Endodermal cell (in vitro differentiated cells): ENCODE measurements at regions not wholly inside any gene's neighbourhood (a gene's known extent, or its start where the extent isn't known, plus 50 kb on each side); places are given as distances from the start of the nearest gene placed in this dataset.

Experiments
- DNase-seq: peaks from one replicate; pipeline ENCODE4 v3.0.0-alpha.2; 2017
- H3K27ac ChIP-seq: 2 replicates; pipeline ENCODE4 v1.5.1; 2013; ENCODE audit warnings: mild to moderate bottlenecking, low read depth, low read length, moderate library complexity
- H3K27me3 ChIP-seq: 2 replicates; pipeline ENCODE4 v1.6.1; 2013; ENCODE audit warnings: mild to moderate bottlenecking, low read length, moderate library complexity; ENCODE audit not compliant: insufficient read depth, control insufficient read depth, poor library complexity, severe bottlenecking
- H3K36me3 ChIP-seq: 2 replicates; pipeline ENCODE4 v1.7.0; 2013; ENCODE audit warnings: mild to moderate bottlenecking, low read length, moderate library complexity; ENCODE audit not compliant: control insufficient read depth, insufficient read depth
- H3K4me1 ChIP-seq: one replicate; pipeline ENCODE4 v1.7.0; 2013; ENCODE audit warnings: low read length; ENCODE audit not compliant: control insufficient read depth, insufficient read depth
- H3K4me3 ChIP-seq: 2 replicates; pipeline ENCODE4 v1.5.1; 2013; ENCODE audit warnings: mild to moderate bottlenecking, low read length, moderate library complexity
- H3K9ac ChIP-seq: 2 replicates; pipeline ENCODE4 v1.6.1; 2013; ENCODE audit warnings: mild to moderate bottlenecking, low read length, moderate library complexity; ENCODE audit not compliant: poor library complexity, severe bottlenecking; ENCODE audit errors: extremely low read depth
- H3K9me3 ChIP-seq: 2 replicates; pipeline ENCODE4 v1.6.1; 2013; ENCODE audit warnings: mild to moderate bottlenecking, low read length, moderate library complexity; ENCODE audit not compliant: control insufficient read depth
- H3K27ac Mint-ChIP-seq: 2 replicates; pipeline ENCODE4 v1.8.0; 2020; ENCODE audit warnings: mixed read lengths
- H3K27me3 Mint-ChIP-seq: 2 replicates; pipeline ENCODE4 v1.8.0; 2021; ENCODE audit warnings: mild to moderate bottlenecking, mixed read lengths; ENCODE audit not compliant: insufficient read depth
- H3K36me3 Mint-ChIP-seq: 2 replicates; pipeline ENCODE4 v1.8.0; 2020; ENCODE audit warnings: low read depth, mixed read lengths
- H3K4me1 Mint-ChIP-seq: 2 replicates; pipeline ENCODE4 v1.8.0; 2020; ENCODE audit warnings: mixed read lengths
- H3K4me3 Mint-ChIP-seq: 2 replicates; pipeline ENCODE4 v1.8.0; 2020; ENCODE audit warnings: mild to moderate bottlenecking, moderate library complexity, mixed read lengths
- H3K9me3 Mint-ChIP-seq: 2 replicates; pipeline ENCODE4 v1.8.0; 2020; ENCODE audit warnings: mild to moderate bottlenecking, mixed read lengths
- WGBS, 2 experiments: methylation state at CpG; one replicate each; pipeline versions ENCODE4 v1.1.5 to v1.1.7; 2013; ENCODE audit warnings: missing lambda C conversion rate in 2 of 2, mixed read lengths in 1 of 2; ENCODE audit not compliant: insufficient coverage in 1 of 2, insufficient read length in 1 of 2; 5-methylcytosine and 5-hydroxymethylcytosine counted together
- TF ChIP-seq, protein P1 (sequence below): fragments of 200-600 bp; sonication (generic); conservative IDR thresholded peaks from 2 replicates; pipeline ENCODE4 v1.5.0; 2021; ENCODE audit warnings: antibody characterized with exemption, mild to moderate bottlenecking

DNA sequence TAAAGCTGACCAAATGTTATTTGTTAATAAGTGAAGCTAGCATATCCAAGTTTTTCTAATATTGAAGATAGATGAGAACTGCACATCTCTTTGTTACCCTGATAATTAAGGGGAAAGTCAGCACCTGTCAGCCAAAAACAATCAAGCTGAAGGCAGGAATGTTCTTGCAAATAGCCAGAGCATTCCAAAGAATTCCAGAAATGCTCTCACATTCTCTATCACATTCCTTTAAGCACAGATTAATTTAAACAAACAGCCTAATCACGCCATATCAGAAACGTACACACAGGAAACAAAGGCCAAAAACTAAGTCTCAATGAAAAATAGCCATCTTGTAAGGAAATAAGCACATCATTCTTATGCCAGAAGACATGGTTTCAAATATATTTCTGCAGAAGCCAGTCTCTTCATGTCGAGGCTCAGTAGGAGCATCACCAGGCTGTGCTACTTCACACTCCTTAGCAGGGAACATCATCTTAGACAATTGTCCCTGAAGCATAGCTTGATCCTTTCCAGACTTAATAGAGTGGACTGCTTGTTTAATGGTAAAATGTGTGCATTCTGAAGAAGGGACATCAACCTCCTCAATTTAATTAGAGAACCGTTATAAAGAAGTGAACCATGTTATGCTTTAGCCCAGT is 252.9 kb upstream of the TTC29 start:
- H3K4me3 ChIP-seq = peak overlapping the region; percentile 13
- no peaks in the 10 kb centered on the region for H3K27me3 ChIP-seq
- peak overlapping the region; percentile 64 for H3K9ac ChIP-seq
- Mint-ChIP-seq H3K27ac (peak overlapping the region; percentile 88), H3K4me3 (no peak overlapping the region), H3K27me3 (no peaks in the 10 kb centered on the region), H3K9me3 (no peaks in the 10 kb centered on the region), H3K36me3 (no peaks in the 10 kb centered on the region), H3K4me1 (peaks cover 37% of the 10 kb centered on the region)
- WGBS, 2 experiments = 50 to 60% methylated on average over 1 to 4 of the region's 4 CpGs
- H3K4me1 ChIP-seq = peaks cover 17% of the 10 kb centered on the region
- no peaks in the 10 kb centered on the region for H3K36me3 ChIP-seq
- TF ChIP-seq, protein P1, sequence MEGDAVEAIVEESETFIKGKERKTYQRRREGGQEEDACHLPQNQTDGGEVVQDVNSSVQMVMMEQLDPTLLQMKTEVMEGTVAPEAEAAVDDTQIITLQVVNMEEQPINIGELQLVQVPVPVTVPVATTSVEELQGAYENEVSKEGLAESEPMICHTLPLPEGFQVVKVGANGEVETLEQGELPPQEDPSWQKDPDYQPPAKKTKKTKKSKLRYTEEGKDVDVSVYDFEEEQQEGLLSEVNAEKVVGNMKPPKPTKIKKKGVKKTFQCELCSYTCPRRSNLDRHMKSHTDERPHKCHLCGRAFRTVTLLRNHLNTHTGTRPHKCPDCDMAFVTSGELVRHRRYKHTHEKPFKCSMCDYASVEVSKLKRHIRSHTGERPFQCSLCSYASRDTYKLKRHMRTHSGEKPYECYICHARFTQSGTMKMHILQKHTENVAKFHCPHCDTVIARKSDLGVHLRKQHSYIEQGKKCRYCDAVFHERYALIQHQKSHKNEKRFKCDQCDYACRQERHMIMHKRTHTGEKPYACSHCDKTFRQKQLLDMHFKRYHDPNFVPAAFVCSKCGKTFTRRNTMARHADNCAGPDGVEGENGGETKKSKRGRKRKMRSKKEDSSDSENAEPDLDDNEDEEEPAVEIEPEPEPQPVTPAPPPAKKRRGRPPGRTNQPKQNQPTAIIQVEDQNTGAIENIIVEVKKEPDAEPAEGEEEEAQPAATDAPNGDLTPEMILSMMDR = no peak
- peak overlapping the region; percentile 48 for H3K27ac ChIP-seq
- no peaks in the 10 kb centered on the region for H3K9me3 ChIP-seq
- no peak for DNase-seq

- TF ChIP-seq, protein P1 = no peak
- Histone ChIP-seq H3K9ac (no peak overlapping the region), H3K4me1 (peaks cover 17% of the 10 kb centered on the region), H3K4me3 (no peak overlapping the region), H3K36me3 (no peaks in the 10 kb centered on the region), H3K27me3 (no peaks in the 10 kb centered on the region), H3K9me3 (peaks cover 6% of the 10 kb centered on the region), H3K27ac (no peak overlapping the region)
- no peaks in the 10 kb centered on the region for H3K9me3 Mint-ChIP-seq
- no peak for DNase-seq
- 94 to 100% methylated on average over 1 of the region's 1 CpG for WGBS, 2 experiments
- peaks cover 37% of the 10 kb centered on the region for H3K4me1 Mint-ChIP-seq
- H3K27ac Mint-ChIP-seq = no peak overlapping the region
- no peak overlapping the region for H3K4me3 Mint-ChIP-seq
- H3K36me3 Mint-ChIP-seq = no peaks in the 10 kb centered on the region
- no peaks in the 10 kb centered on the region for H3K27me3 Mint-ChIP-seq
These were observed 255.4 kb upstream of the TTC29 start for GRCh38 chr4:147201016-147201415.

GRCh38 chr4:147206807-147207206 is 261.1 kb upstream of the TTC29 start:
- Histone ChIP-seq H3K9me3 (peaks cover 8% of the 10 kb centered on the region), H3K27me3 (no peaks in the 10 kb centered on the region), H3K4me3 (no peak overlapping the region), H3K4me1 (no peaks in the 10 kb centered on the region), H3K27ac (no peak overlapping the region), H3K9ac (no peak overlapping the region), H3K36me3 (no peaks in the 10 kb centered on the region)
- Mint-ChIP-seq H3K9me3 (no peaks in the 10 kb centered on the region), H3K27me3 (no peaks in the 10 kb centered on the region), H3K36me3 (no peaks in the 10 kb centered on the region), H3K27ac (no peak overlapping the region), H3K4me1 (no peaks in the 10 kb centered on the region), H3K4me3 (no peak overlapping the region)
- TF ChIP-seq, protein P1 = no peak
- no peak for DNase-seq
